NCI-H510A (cell line): ENCODE measurements at regions not wholly inside any gene's neighbourhood (a gene's known extent, or its start where the extent isn't known, plus 50 kb on each side); places are given as distances from the start of the nearest gene placed in this dataset.

Experiments
- DNase-seq: peaks from one replicate; lab custom pipeline; 2025; lab: John Stamatoyannopoulos, UW

- DNase-seq, result no peak
These were observed 208.2 kb downstream of the UBE2E3 start for GRCh38 chr2:181188605-181189004.

GRCh38 chr2:181189951-181190350 is 209.5 kb downstream of the UBE2E3 start:
- DNase-seq, result peak; percentile 9

DNA sequence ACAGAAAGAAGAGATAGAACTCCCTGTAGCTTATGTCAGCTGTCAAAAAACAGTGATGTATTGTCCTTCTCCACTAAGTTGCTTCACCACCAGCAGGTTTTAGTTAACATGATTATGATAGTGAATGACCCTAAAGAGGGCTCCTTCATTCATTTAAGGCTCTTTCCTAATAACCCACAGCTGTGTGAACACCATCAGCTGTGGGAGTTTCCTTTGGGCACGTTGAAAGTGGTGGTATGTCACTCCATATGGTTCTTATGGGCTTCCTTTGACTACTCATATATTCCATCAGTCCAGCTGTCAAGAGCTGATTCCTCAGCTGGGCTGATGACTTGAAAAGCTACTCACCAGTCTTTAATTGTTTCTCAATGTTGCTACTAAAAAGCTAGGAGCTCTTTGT is 210.3 kb downstream of the UBE2E3 start:
- DNase-seq, result no peak

- DNase-seq, result no peak
These were observed 213.1 kb downstream of the UBE2E3 start for GRCh38 chr2:181193550-181193949.

DNA sequence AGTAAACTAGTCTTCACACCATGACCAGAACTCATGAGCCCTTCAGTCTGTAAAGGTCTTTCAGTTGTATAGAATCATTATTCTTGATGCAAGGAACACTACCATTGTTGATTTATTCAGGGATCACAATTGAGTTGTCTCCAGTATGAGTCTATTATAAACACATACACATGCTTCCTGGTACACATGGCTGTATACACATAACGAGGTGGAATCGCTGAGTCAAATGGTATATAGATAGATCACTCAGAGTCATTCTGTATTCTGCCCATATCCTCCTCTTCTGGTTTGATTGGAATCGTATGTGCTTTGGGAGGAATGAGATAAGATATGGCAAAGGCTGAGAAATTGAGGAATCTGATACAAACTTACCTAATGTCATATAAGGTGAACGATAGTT is 216.0 kb downstream of the UBE2E3 start:
- no peak for DNase-seq

GRCh38 chr2:181197140-181197760 is 216.8 kb downstream of the UBE2E3 start:
- no peak for DNase-seq

- no peak for DNase-seq
These were observed 217.9 kb downstream of the UBE2E3 start for GRCh38 chr2:181198183-181198864.

- no peak for DNase-seq
These were observed 223.0 kb downstream of the UBE2E3 start for GRCh38 chr2:181203412-181203811.

DNA sequence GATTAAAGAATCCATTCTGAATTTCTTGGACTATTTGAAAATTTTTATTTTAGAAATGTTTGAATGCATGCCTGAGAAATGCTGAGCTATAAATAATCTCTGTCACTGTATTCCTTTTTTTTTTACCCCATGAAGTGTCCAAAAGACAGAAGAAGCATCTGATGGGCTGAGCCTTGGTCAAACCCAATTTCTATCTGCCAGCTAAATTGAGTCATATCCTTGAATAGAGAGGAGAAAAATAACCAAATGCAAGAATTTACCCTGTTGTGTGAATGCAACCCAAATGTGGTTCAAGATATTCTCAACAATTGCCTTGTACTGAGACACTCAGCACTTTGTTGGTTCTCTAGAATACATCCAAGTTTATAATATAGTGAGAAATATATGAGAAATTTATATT is 223.5 kb downstream of the UBE2E3 start:
- no peak for DNase-seq

DNA sequence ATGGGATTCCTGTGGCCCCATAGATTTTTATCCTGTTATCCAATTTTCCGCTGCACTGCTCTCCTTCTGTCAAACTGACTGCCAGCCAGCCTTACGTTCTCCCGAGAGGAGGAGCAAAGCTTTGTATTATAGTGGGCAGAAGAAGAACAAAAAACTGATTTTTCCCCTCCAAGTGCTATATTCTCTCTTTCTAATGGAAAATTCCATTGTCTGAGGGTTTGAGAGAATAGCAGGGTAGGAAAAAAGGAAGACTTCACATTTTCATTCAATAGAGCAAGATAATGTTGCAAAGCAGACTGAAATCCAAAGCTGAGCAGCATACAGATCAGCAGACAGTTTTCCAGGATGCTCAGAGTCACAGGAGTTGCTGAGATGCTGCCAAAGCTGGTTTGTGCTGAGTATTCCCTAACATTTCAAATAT is 238.0 kb downstream of the UBE2E3 start:
- no peak for DNase-seq

DNA sequence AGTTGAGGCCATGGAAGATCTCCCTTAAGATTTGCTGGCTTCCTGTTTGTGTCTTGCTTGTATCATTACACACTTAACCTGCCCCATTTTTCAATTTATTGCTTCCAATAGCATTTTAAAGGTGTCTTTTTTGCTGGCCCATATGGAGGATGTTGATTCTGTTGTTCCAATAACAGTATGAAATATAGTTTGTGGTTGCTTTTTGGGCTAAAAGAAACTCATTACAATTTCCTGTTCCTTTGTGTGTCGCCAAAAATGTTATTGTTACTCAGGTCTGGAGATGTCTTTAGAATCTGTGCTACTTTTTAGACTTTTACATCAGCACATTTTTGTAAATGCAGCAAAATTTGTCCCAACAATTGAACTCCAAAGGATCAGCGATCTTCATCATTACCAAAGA is 234.0 kb upstream of the ITGA4 start:
- DNase-seq, result no peak

DNA sequence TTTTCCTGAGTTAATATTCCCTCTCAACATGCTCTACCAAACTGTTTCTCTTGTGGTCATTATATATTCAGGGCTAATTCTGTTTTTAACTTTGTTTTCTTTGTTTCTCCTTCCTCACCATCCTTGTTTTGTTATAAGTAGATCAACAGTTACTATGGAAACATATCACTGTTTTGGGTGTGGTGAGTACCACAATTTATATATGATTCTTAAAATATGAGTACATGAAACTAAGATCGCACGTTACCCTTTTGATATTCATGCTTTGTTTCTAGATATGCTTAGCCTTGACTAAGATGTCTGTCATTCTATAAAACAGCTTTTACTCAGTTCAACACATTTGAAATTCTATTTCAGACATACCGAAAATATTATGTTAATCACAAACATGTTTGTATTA is 232.3 kb upstream of the ITGA4 start:
- no peak for DNase-seq

DNA sequence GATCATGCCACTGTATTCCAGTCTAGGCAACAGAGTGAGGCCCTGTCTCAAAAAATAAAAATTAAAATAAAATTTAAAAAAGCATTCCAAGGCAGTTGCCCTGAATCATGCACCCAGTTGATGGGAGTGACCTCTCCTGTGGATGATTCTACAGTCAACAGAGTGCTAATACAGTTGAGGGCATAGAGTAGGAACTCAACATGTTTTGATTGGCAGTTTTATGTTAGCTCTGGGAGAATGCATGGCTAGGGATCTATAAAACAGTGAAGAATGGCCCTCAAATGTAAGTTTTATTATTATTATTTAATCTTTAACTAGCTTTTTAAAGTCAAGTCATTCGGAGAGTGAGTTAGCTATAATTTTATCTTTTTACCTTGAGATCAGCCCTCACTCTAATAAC is 228.5 kb upstream of the ITGA4 start:
- DNase-seq, result no peak

DNA sequence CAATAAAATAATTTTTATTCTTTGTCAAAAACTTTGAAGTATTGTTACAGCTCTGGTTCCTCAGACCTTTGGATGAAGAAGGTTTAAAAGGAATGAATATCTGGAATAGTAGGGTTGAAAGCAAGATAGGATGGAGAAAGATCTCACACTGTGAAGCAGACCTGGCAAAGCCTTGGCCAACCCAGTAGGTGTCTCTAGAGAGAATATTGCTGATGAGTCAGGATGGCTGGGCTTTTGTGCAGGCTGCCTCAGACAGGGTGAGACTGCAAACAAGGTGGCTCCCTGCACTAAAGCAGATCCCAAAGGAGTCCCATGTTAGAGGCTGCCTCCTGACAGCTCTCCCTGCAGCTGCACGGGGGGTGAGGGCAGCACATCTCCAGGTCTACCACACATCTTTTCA is 226.0 kb upstream of the ITGA4 start:
- no peak for DNase-seq

GRCh38 chr2:181231886-181232621 is 225.1 kb upstream of the ITGA4 start:
- DNase-seq, result no peak

DNA sequence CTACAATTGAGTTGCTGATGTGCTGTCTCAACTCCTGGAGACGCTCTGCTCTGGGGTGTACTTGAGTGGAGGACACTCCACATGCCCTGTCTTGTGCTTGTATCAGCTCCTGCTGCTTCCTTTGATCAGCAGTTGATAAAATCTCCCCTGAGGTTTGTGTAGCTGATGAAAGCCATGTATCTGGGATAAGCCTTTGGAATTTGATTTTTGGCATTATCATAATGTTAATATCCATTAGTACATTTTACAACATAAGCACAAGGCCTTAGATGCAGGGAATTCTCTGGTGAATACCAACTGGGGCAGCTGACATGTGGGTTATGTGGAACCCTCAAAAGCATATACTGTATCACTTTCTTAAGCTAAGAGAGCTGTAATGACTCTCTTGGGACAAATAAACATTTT is 222.7 kb upstream of the ITGA4 start:
- DNase-seq, result no peak

- DNase-seq, result no peak
These were observed 222.2 kb upstream of the ITGA4 start for GRCh38 chr2:181235011-181235410.

DNA sequence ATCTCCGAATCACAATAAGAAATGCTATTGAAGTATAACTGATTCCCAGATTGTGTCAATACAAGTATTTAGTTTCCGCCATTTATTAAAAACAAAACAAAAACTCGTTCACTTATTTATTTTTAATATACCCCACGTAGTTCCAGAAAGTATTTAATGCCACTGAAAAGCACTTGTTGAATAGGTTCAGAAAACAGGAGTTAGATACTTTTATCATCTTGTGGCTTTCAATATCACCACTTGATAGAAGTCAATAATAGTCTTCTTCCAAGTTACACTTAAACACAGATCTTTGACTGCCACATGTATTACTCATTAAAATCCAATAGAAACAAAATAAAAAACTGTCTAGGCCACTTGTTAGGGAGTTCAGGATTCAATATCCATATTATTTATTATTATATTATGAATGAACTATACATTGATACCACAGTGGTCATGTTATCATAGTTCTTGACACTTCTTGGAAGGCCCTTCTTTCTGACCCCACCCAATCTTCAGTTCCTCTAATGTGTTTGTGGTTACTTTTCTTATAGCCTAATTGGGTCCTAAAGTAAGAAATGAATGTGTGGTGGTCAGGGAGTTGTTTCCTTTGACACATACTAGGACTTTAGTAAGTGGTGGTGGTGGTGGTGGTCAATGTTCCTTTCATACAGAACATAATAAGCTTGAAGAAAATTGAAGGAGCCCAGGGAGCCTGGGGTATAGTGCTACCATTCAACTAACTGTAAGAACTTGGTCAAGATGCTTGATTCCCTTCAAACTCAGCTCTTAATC is 221.3 kb upstream of the ITGA4 start:
- DNase-seq, result no peak

- no peak for DNase-seq
These were observed 217.9 kb upstream of the ITGA4 start for GRCh38 chr2:181239201-181239799.

GRCh38 chr2:181240844-181241243 is 216.3 kb upstream of the ITGA4 start:
- no peak for DNase-seq

DNA sequence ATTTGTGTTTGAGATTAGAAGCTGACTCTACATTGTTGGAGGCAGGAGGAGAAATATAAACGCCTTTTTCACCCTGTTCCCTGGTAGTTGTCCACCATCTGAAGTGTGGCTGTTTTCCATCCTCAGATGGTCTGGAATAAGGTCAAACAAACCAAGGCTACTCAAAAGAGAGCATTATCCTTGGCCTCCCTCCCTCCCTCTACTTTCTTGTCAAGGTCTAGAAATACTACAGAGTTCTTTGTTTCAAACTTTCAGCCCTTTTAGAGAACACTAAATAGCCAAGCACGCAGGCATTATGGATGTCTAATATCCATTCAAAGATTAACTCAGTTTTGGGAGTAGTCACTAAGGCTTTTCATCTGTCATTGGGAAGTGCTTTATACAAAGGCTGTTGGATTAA is 215.8 kb upstream of the ITGA4 start:
- DNase-seq, result no peak

GRCh38 chr2:181241797-181242196 is 215.4 kb upstream of the ITGA4 start:
- DNase-seq, result no peak
